ENCODE measurements at regions not wholly inside any gene's neighbourhood (a gene's known extent, or its start where the extent isn't known, plus 50 kb on each side); places are given as distances from the start of the nearest gene placed in this dataset.

DNA sequence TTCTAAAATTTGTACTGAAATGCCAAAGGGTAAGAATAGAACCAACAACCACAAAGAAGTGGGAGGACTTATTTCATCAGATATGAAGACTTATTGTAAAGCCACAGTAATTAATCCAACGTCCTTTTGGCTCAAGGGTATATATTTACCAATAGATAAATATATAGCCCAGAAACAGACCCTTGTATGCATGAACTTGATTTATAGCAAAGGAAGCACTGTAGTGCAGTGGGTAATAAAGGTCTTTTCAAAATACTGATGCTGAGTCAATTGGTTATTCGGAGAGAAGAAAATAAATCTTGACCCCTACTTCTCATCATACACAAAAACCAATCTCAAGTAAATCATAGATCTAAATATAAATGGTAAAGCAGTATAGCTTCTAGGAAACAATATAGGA is 200.5 kb upstream of the ST6GAL2 start:
- Histone ChIP-seq H3K79me2 (ENCODE audit: insufficient read depth, low read length) (no peaks in the 10 kb centered on the region), H3K9ac (ENCODE audit: low read depth, low read length) (no peak overlapping the region), H3K4me1 (ENCODE audit: insufficient read depth, low read length) (no peaks in the 10 kb centered on the region), H3K27ac (ENCODE audit: low read length) (no peak overlapping the region), H3K27me3 (ENCODE audit: insufficient read depth, low read length, poor library complexity) (no peaks in the 10 kb centered on the region), H4K20me1 (ENCODE audit: insufficient read depth, low read length) (no peaks in the 10 kb centered on the region), H3K9me3 (ENCODE audit: insufficient read depth, low read length, severe bottlenecking) (no peaks in the 10 kb centered on the region), H3K4me3 (ENCODE audit: low read depth in 1 of 2, low read length in 2 of 2) (no peak overlapping the region), H3K36me3 (ENCODE audit: insufficient read depth, low read length) (no peaks in the 10 kb centered on the region), H3K4me2 (ENCODE audit: insufficient read depth, low read length) (no peak overlapping the region), H2AFZ (ENCODE audit: low read depth, low read length) (no peak overlapping the region)
- TF ChIP-seq EZH2 (IDR thresholded peaks at IDR 0.05; ENCODE audit: borderline replicate concordance, low read depth, low read length, severe bottlenecking): no peak
- TF ChIP-seq, protein P1, sequence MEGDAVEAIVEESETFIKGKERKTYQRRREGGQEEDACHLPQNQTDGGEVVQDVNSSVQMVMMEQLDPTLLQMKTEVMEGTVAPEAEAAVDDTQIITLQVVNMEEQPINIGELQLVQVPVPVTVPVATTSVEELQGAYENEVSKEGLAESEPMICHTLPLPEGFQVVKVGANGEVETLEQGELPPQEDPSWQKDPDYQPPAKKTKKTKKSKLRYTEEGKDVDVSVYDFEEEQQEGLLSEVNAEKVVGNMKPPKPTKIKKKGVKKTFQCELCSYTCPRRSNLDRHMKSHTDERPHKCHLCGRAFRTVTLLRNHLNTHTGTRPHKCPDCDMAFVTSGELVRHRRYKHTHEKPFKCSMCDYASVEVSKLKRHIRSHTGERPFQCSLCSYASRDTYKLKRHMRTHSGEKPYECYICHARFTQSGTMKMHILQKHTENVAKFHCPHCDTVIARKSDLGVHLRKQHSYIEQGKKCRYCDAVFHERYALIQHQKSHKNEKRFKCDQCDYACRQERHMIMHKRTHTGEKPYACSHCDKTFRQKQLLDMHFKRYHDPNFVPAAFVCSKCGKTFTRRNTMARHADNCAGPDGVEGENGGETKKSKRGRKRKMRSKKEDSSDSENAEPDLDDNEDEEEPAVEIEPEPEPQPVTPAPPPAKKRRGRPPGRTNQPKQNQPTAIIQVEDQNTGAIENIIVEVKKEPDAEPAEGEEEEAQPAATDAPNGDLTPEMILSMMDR (IDR thresholded peaks at IDR 0.05; ENCODE audit: borderline replicate concordance, extremely low read depth, low read length, poor library complexity, severe bottlenecking): no peak
- DNase-seq (no peak), ATAC-seq (ENCODE audit: insufficient read depth, low read depth) (no peak)

DNA sequence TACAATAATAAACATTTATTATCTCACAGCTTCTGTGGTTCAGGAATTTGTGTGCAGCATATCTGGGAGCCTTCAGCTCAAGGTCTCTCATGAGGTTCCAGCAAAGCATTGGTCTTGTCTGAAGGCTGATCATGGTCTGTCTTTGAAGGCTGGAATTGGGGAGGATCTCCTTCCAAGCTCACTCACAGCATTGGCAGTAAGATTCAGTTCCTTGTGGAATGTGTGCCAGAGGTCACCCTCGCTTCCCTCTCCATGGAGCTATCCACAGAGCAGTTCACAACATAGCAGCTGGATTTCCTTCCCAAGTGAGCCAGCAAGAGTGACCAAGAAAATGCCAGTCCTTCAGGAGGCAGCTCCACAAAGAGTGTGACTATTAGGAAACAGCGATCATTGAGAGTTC is 202.2 kb upstream of the ST6GAL2 start:
- no peaks in the 10 kb centered on the region for H3K79me2 ChIP-seq (ENCODE audit: insufficient read depth, low read length)
- H3K4me2 ChIP-seq (ENCODE audit: insufficient read depth, low read length): no peak overlapping the region
- no peak overlapping the region for H3K27ac ChIP-seq (ENCODE audit: low read length)
- H3K9me3 ChIP-seq (ENCODE audit: insufficient read depth, low read length, severe bottlenecking): no peaks in the 10 kb centered on the region
- H3K36me3 ChIP-seq (ENCODE audit: insufficient read depth, low read length): no peaks in the 10 kb centered on the region
- no peak overlapping the region for H3K4me3 ChIP-seq (ENCODE audit: low read depth in 1 of 2, low read length in 2 of 2)
- ATAC-seq (ENCODE audit: insufficient read depth, low read depth) (no peak), DNase-seq (no peak)
- no peak overlapping the region for H2AFZ ChIP-seq (ENCODE audit: low read depth, low read length)
- H3K4me1 ChIP-seq (ENCODE audit: insufficient read depth, low read length): no peaks in the 10 kb centered on the region
- H3K9ac ChIP-seq (ENCODE audit: low read depth, low read length): no peak overlapping the region
- TF ChIP-seq, protein P1 (IDR thresholded peaks at IDR 0.05; ENCODE audit: borderline replicate concordance, extremely low read depth, low read length, poor library complexity, severe bottlenecking): no peak
- no peak for TF ChIP-seq EZH2 (IDR thresholded peaks at IDR 0.05; ENCODE audit: borderline replicate concordance, low read depth, low read length, severe bottlenecking)
- no peaks in the 10 kb centered on the region for H3K27me3 ChIP-seq (ENCODE audit: insufficient read depth, low read length, poor library complexity)
- no peaks in the 10 kb centered on the region for H4K20me1 ChIP-seq (ENCODE audit: insufficient read depth, low read length)

DNA sequence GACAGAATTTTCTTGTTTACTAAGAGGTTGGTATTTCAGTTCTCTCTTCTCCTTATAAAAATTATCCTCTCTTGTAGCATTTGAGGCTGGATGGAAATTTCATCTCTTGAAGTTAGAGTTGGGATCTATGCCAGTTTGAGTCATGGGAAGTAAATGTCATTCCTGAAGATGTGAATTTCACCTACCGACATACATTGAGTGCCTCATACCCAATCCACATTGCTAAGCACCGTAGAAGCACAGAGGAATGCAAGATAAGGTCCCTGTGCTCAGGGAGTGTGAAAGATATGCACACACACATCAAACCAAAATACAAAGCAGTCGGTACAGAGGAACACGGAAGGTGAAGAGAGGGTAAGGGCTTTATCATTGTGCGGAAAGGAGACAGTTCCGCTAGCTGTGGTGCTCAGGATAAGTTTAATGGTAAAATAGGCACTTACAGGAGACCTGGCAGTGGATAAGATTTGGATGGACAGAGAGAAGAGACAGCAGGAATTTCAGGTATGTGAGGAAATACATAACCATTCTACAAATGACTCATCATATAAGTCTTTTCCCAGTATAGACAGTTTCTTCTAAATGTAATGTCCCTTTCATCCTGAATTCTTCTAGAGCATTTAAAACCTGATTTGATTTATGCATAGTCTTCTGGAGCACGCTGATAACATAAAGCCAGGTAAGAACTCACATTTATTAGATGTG is 205.3 kb upstream of the ST6GAL2 start:
- H4K20me1 ChIP-seq (ENCODE audit: insufficient read depth, low read length): no peaks in the 10 kb centered on the region

More for the DNA sequence above, 205.3 kb upstream of the ST6GAL2 start:
- Histone ChIP-seq H3K79me2 (ENCODE audit: insufficient read depth, low read length) (no peaks in the 10 kb centered on the region), H3K27me3 (ENCODE audit: insufficient read depth, low read length, poor library complexity) (no peaks in the 10 kb centered on the region), H2AFZ (ENCODE audit: low read depth, low read length) (no peak overlapping the region), H3K9me3 (ENCODE audit: insufficient read depth, low read length, severe bottlenecking) (no peaks in the 10 kb centered on the region), H3K4me3 (ENCODE audit: low read depth in 1 of 2, low read length in 2 of 2) (no peak overlapping the region), H3K36me3 (ENCODE audit: insufficient read depth, low read length) (no peaks in the 10 kb centered on the region), H3K4me1 (ENCODE audit: insufficient read depth, low read length) (no peaks in the 10 kb centered on the region), H3K27ac (ENCODE audit: low read length) (no peak overlapping the region), H3K9ac (ENCODE audit: low read depth, low read length) (no peak overlapping the region), H3K4me2 (ENCODE audit: insufficient read depth, low read length) (no peak overlapping the region)
- no peak for DNase-seq
- TF ChIP-seq, protein P1 (IDR thresholded peaks at IDR 0.05; ENCODE audit: borderline replicate concordance, extremely low read depth, low read length, poor library complexity, severe bottlenecking): no peak
- no peak for TF ChIP-seq EZH2 (IDR thresholded peaks at IDR 0.05; ENCODE audit: borderline replicate concordance, low read depth, low read length, severe bottlenecking)
- no peak for ATAC-seq (ENCODE audit: insufficient read depth, low read depth)
